ENCODE measurements at regions not wholly inside any gene's neighbourhood (a gene's known extent, or its start where the extent isn't known, plus 50 kb on each side); places are given as distances from the start of the nearest gene placed in this dataset.

DNA sequence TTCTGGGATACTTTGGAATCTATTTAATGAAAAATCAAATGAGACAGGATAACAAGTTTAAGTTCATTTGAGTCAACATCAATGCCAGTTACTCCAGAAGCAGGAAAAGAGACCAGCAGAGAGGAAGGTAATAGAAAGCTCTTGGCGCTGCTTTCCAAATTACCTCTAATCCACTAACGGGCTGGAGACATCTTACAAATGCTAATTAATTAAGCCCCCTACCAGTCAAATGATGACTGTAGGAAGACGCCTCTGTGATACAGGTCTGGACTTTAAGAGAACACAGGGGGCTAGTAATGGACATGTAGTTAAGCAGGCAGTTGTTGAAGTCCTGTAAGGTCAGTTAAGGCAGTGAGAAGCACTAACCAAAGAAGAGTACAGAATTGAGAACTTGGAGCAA, 65.3 kb upstream of the HTR4 start:
- Histone ChIP-seq H3K4me1 (no peaks in the 10 kb centered on the region), H3K27ac (no peak overlapping the region), H3K27me3 (no peaks in the 10 kb centered on the region), H3K4me3 (no peak overlapping the region), H3K9me3 (no peaks in the 10 kb centered on the region), H3K36me3 (no peaks in the 10 kb centered on the region)
- TF ChIP-seq, protein P1, sequence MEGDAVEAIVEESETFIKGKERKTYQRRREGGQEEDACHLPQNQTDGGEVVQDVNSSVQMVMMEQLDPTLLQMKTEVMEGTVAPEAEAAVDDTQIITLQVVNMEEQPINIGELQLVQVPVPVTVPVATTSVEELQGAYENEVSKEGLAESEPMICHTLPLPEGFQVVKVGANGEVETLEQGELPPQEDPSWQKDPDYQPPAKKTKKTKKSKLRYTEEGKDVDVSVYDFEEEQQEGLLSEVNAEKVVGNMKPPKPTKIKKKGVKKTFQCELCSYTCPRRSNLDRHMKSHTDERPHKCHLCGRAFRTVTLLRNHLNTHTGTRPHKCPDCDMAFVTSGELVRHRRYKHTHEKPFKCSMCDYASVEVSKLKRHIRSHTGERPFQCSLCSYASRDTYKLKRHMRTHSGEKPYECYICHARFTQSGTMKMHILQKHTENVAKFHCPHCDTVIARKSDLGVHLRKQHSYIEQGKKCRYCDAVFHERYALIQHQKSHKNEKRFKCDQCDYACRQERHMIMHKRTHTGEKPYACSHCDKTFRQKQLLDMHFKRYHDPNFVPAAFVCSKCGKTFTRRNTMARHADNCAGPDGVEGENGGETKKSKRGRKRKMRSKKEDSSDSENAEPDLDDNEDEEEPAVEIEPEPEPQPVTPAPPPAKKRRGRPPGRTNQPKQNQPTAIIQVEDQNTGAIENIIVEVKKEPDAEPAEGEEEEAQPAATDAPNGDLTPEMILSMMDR (IDR thresholded peaks at IDR 0.05), result no peak
- TF ChIP-seq POLR2A (IDR thresholded peaks at IDR 0.05), result no peak
- no peak for DNase-seq
- intact Hi-C loops (cut with DNase I; ENCODE audit: low total_unique reads), result no loop called here

DNA sequence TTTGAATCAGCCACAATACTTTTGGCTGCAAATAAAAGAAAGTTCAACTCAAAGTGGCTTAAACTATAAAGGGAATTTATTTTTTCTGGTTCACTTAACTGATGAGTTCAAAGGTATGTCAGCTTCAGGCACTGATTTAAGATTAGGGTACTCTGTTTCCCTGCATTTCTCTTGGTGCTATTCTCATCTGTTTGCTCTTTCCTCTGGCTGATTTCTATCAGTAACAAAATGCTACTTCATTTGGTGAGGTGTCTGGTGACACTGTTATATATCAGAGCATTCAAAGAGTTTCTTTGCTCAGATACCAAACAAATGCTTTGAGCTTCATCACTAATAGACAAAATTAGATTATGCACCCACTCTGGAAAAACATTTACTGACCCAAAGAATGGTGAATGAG, 65.9 kb upstream of the HTR4 start:
- no peak for DNase-seq
- no peak for TF ChIP-seq POLR2A (IDR thresholded peaks at IDR 0.05)
- intact Hi-C loops (cut with DNase I; ENCODE audit: low total_unique reads), result no loop called here

DNA sequence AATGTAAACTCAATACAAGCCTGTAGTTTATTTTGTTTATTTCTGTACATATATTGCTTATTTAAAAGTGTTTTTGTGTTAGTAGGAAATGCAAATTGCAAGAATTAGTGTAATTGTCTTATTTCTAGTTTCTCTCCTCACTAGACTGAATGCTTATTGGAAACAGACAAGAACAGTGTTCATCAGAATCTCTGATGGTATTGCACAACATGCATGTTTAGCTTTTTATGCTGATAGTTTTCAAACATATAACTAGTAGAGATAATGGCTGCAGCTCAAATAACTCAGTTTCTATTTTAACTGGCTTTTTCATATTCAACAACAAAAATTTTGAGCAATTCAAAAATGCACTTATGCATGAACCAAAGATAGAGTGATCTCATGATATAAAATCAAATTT, 68.8 kb upstream of the HTR4 start:
- Histone ChIP-seq H3K27ac (no peak overlapping the region), H3K4me1 (no peaks in the 10 kb centered on the region), H3K4me3 (no peak overlapping the region), H3K36me3 (no peaks in the 10 kb centered on the region), H3K9me3 (no peaks in the 10 kb centered on the region), H3K27me3 (no peaks in the 10 kb centered on the region)
- no peak for DNase-seq
- intact Hi-C loops (cut with DNase I; ENCODE audit: low total_unique reads), result no loop called here
- no peak for TF ChIP-seq POLR2A (IDR thresholded peaks at IDR 0.05)
- TF ChIP-seq, protein P1 (IDR thresholded peaks at IDR 0.05), result no peak

More for the DNA sequence above, 65.9 kb upstream of the HTR4 start:
- Histone ChIP-seq H3K27ac (no peak overlapping the region), H3K36me3 (no peaks in the 10 kb centered on the region), H3K4me1 (no peaks in the 10 kb centered on the region), H3K27me3 (no peaks in the 10 kb centered on the region), H3K9me3 (no peaks in the 10 kb centered on the region), H3K4me3 (no peak overlapping the region)

DNA sequence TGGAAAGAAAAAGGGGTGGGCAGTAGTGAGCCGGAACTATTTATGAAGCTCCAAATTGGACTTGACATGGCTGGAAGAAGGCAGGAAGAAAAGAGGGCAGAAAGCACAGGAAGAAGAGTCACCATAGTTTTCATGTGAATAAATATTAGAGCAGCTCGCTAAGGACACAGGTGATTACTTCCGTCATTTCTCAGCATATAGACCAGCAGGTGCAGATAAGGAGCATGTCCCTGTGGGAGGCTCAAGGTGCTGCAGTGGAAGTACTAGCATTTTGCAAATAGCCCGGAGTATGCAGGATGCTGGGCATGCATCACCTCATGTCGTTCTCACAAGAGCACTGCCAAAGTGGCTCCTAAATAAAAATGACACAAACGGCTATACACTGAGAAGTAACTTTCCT, 71.3 kb upstream of the HTR4 start:
- H3K27ac ChIP-seq, result no peak overlapping the region
- H3K36me3 ChIP-seq, result no peaks in the 10 kb centered on the region
- H3K9me3 ChIP-seq, result no peaks in the 10 kb centered on the region
- intact Hi-C loops (cut with DNase I; ENCODE audit: low total_unique reads), result no loop called here
- DNase-seq, result no peak
- no peak overlapping the region for H3K4me3 ChIP-seq
- peaks cover 0 to 3% of the 10 kb centered on the region in 2 donors for H3K4me1 ChIP-seq
- no peak for TF ChIP-seq POLR2A (IDR thresholded peaks at IDR 0.05)
- TF ChIP-seq, protein P1 (IDR thresholded peaks at IDR 0.05), result no peak
- no peaks in the 10 kb centered on the region for H3K27me3 ChIP-seq

DNA sequence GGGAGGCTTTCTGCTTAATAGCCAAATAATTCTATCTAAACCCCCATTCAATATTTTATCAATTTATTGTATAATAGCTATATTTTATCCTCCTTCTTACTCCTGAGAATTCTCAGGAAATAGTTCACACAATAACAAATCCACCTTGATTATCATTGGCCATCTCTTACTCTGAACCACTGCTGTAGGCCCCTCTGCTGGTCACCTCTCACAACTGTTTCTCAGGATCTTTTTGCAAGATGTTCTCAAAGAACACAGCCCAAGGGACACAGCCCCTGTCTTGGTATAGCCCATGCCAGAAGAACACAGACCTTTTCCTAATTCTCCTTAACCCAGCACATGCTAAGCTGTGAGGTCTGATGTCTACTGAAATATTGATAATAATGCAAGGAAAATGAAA, 74.9 kb upstream of the HTR4 start:
- DNase-seq, result no peak
- H3K4me1 ChIP-seq, result peaks cover 0 to 3% of the 10 kb centered on the region in 2 donors
- H3K9me3 ChIP-seq, result no peaks in the 10 kb centered on the region
- H3K27me3 ChIP-seq, result no peaks in the 10 kb centered on the region
- no peaks in the 10 kb centered on the region for H3K36me3 ChIP-seq
- no peak overlapping the region for H3K4me3 ChIP-seq
- TF ChIP-seq, protein P1 (IDR thresholded peaks at IDR 0.05), result no peak
- no peak for TF ChIP-seq POLR2A (IDR thresholded peaks at IDR 0.05)
- H3K27ac ChIP-seq, result no peak overlapping the region
- intact Hi-C loops (cut with DNase I; ENCODE audit: low total_unique reads), result no loop called here

DNA sequence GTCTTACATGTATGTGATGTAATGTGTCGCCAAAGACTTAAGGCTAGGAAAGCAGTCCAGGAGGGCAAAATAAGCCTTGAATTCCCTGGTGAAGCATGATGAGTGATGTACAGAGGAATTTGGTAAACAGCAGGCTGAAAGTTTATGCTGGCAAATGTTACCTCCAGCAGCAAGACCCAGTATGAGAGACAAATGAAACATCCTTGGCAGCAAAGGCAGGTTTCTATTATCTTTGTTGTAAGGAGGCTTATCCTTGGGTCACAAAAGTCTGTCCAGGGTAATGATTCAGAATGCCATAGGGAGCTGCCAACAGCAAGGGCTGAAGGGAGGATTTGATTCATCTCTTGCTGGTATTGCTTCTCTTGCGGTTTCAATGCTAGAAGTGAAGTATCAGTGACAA, 75.9 kb upstream of the HTR4 start:
- Histone ChIP-seq H3K36me3 (no peaks in the 10 kb centered on the region), H3K9me3 (no peaks in the 10 kb centered on the region), H3K4me3 (no peak overlapping the region), H3K4me1 (peaks cover 0 to 3% of the 10 kb centered on the region in 2 donors), H3K27ac (peak overlapping the region in 1 of 2 donors; percentile 18), H3K27me3 (no peaks in the 10 kb centered on the region)
- no peak for TF ChIP-seq POLR2A (IDR thresholded peaks at IDR 0.05)
- TF ChIP-seq, protein P1 (IDR thresholded peaks at IDR 0.05), result no peak
- DNase-seq, result no peak
- intact Hi-C loops (cut with DNase I; ENCODE audit: low total_unique reads), result no loop called here
